Lower leg skin (tissue), 3 donors: ENCODE measurements at regions not wholly inside any gene's neighbourhood (a gene's known extent, or its start where the extent isn't known, plus 50 kb on each side); places are given as distances from the start of the nearest gene placed in this dataset.

ENCODE experiments used
- CTCF ChIP-seq, 3 donors: fragments of 450-650 bp; IDR thresholded peaks; one replicate each; pipeline ENCODE4 v1.5.1; 2016; ENCODE audit warnings: antibody characterized with exemption in 3 of 3, mild to moderate bottlenecking in 3 of 3, moderate library complexity in 2 of 3
- POLR2A ChIP-seq, 2 donors: fragments of 450-650 bp; IDR thresholded peaks; one replicate each; pipeline ENCODE4 v1.6.1; 2016 to 2017; ENCODE audit warnings: antibody characterized with exemption in 2 of 2, mild to moderate bottlenecking in 1 of 2, moderate library complexity in 1 of 2

- TF ChIP-seq POLR2A (IDR thresholded peaks at IDR 0.05) (no peak), CTCF (IDR thresholded peaks at IDR 0.05) (no peak)
These were observed 75.5 kb upstream of the TAF1B start for GRCh38 chr2:9767656-9768281.
